Peyer's patch (tissue), 4 donors: ENCODE measurements at regions not wholly inside any gene's neighbourhood (a gene's known extent, or its start where the extent isn't known, plus 50 kb on each side); places are given as distances from the start of the nearest gene placed in this dataset.

Experiments used
- DNase-seq, 3 donors: peaks; one replicate each; pipeline ENCODE4 v3.0.0-alpha.2; 2017 to 2019
- H3K27ac ChIP-seq, 4 donors: fragments of 200-600 bp; sonication (generic); one replicate each; pipeline ENCODE4 v1.5.1; 2016 to 2019
- H3K27me3 ChIP-seq, 2 donors: fragments of 200-600 bp; sonication (generic); one replicate each; pipeline ENCODE4 v1.5.1; 2019
- H3K36me3 ChIP-seq, 3 donors: fragments of 200-600 bp; sonication (generic); one replicate each; pipeline ENCODE4 v1.5.1; 2016 to 2019
- H3K4me1 ChIP-seq, 4 donors: fragments of 200-600 bp; sonication (generic); one replicate each; pipeline ENCODE4 v1.5.1; 2016 to 2019
- H3K4me3 ChIP-seq, 4 donors: fragments of 200-600 bp; sonication (generic); 1 replicate in 3 of 4; 2 replicates in 1 of 4; pipeline ENCODE4 v1.5.1; 2016 to 2019; ENCODE audit warnings: mild to moderate bottlenecking in 1 of 4
- H3K9me3 ChIP-seq, 4 donors: fragments of 200-600 bp; sonication (generic); one replicate each; pipeline ENCODE4 v1.5.1; 2016 to 2019; ENCODE audit warnings: mild to moderate bottlenecking in 1 of 4
- POLR2A ChIP-seq, 2 donors: fragments of 450-650 bp; IDR thresholded peaks; one replicate each; pipeline ENCODE4 v1.5.1; 2017; ENCODE audit warnings: antibody characterized with exemption in 2 of 2, mild to moderate bottlenecking in 2 of 2, moderate library complexity in 2 of 2
- TF ChIP-seq, protein P1 (sequence below), 6 experiments: fragments of 450-650 bp in 4 of 6; fragments of 200-600 bp in 2 of 6; sonication (generic) in 1 of 6; IDR thresholded peaks; one replicate each; pipeline ENCODE4 v1.5.1; 2017 to 2019; ENCODE audit warnings: antibody characterized with exemption in 6 of 6, mild to moderate bottlenecking in 3 of 6, moderate library complexity in 1 of 6

DNA sequence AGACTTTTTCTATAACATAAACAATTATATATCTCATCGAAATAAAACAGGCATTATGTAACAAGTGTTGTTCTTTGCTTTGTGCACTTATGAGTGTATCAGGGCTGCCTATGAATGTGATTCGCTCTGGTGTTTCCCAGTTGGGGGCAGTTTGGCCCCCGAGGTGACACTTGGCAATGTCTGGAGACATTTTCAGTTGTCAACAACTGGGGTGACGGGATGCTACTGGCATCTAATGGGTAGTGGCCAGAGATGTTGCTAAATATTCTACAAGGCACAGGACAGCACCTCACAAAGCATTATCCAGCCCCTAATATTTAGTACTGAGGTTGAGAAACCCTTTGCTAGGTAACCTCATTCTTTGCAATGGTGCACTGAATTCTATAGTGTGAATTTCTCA lies 83.3 kb downstream of the PLCE1 start:
- H3K4me3 ChIP-seq: no peak overlapping the region
- peaks cover 0 to 16% (median 2%) of the 10 kb centered on the region in 4 donors for H3K4me1 ChIP-seq
- no peaks in the 10 kb centered on the region for H3K36me3 ChIP-seq
- TF ChIP-seq POLR2A (IDR thresholded peaks at IDR 0.05): no peak
- H3K9me3 ChIP-seq: no peaks in the 10 kb centered on the region
- no peaks in the 10 kb centered on the region for H3K27me3 ChIP-seq
- no peak for DNase-seq
- no peak overlapping the region for H3K27ac ChIP-seq

DNA sequence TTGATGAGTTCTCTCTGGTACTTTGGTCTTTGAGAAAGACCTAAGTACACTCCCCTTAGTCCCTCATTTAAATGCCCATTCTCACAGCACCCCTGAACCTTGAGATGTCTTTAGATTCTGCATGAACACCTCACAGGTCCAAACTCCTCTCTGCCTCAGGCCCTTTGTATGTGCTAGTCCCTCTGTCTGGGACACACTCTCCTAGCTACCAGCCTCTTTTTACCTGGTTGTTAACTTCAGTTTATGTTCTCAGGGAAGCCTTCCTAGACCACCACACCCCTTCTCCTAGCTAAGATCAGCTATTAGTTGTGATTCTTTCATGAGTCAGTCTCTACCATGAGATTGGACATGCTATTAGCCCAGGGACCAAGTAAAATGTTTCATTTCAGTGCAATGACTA lies 86.4 kb downstream of the PLCE1 start:
- DNase-seq: no peak
- TF ChIP-seq, protein P1, sequence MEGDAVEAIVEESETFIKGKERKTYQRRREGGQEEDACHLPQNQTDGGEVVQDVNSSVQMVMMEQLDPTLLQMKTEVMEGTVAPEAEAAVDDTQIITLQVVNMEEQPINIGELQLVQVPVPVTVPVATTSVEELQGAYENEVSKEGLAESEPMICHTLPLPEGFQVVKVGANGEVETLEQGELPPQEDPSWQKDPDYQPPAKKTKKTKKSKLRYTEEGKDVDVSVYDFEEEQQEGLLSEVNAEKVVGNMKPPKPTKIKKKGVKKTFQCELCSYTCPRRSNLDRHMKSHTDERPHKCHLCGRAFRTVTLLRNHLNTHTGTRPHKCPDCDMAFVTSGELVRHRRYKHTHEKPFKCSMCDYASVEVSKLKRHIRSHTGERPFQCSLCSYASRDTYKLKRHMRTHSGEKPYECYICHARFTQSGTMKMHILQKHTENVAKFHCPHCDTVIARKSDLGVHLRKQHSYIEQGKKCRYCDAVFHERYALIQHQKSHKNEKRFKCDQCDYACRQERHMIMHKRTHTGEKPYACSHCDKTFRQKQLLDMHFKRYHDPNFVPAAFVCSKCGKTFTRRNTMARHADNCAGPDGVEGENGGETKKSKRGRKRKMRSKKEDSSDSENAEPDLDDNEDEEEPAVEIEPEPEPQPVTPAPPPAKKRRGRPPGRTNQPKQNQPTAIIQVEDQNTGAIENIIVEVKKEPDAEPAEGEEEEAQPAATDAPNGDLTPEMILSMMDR (IDR thresholded peaks at IDR 0.05): no peak
- no peak for TF ChIP-seq POLR2A (IDR thresholded peaks at IDR 0.05)
- Histone ChIP-seq H3K9me3 (no peaks in the 10 kb centered on the region), H3K4me3 (no peak overlapping the region), H3K27me3 (no peaks in the 10 kb centered on the region), H3K27ac (no peak overlapping the region), H3K4me1 (peaks cover 0 to 25% (median 2%) of the 10 kb centered on the region in 4 donors), H3K36me3 (no peaks in the 10 kb centered on the region)

DNA sequence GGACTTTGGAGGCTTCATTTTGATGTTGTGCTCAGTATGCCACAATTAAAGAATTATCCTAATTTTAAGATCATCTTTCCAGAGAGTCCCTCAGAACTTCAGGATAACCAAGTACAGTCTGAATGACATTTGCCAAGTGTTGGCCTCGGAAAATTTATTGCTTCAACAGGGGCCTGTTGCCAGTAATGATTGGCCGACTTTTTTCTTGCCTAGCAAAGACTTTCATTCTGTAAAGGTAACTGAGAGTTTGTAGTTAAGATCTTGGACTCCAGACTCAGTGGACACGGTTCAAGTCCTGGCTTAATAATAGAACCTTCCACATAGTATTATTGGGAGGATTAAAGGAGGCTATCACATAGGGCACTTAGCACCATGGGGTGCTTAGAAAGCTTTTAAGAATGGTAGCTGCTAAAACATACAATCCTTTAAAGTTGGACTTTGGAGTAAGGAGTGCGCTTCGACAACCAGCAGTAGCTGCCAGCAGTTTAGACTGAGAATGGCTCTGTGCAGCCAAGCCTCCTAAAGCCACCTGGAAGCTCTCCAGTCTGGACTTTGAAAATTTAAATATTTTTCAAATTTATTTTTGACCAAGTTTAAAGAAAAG lies 90.0 kb downstream of the PLCE1 start:
- no peak for DNase-seq
- no peaks in the 10 kb centered on the region for H3K27me3 ChIP-seq
- TF ChIP-seq, protein P1 (IDR thresholded peaks at IDR 0.05): no peak
- no peak for TF ChIP-seq POLR2A (IDR thresholded peaks at IDR 0.05)
- no peak overlapping the region for H3K27ac ChIP-seq
- no peaks in the 10 kb centered on the region for H3K36me3 ChIP-seq
- no peaks in the 10 kb centered on the region for H3K9me3 ChIP-seq
- peaks cover 0 to 9% (median 0%) of the 10 kb centered on the region in 4 donors for H3K4me1 ChIP-seq
- no peak overlapping the region for H3K4me3 ChIP-seq

DNA sequence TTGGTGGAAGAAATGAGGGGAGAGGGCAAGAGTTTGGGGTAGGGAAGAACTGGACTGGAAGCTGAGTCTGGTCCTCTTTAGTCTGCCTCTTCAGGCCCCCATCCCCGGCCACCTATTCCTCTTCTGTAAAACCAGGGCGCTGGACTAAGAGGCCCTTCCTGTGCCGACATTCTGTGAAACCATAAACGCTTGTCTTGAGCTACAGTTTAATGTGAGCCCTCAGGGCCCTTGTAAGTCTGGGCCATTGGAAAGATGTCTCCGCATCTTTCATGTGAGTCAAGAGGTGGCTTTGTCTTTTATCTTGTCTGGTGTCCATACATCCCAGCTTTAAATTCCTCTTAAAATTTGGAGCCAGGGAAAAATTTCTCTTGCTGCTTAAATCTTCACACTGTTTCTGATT lies 90.6 kb downstream of the PLCE1 start:
- Histone ChIP-seq H3K27ac (no peak overlapping the region), H3K4me1 (peaks cover 0 to 9% (median 0%) of the 10 kb centered on the region in 4 donors), H3K36me3 (no peaks in the 10 kb centered on the region), H3K9me3 (no peaks in the 10 kb centered on the region), H3K4me3 (no peak overlapping the region), H3K27me3 (no peaks in the 10 kb centered on the region)
- no peak for TF ChIP-seq POLR2A (IDR thresholded peaks at IDR 0.05)
- TF ChIP-seq, protein P1 (IDR thresholded peaks at IDR 0.05): no peak
- DNase-seq: no peak

DNA sequence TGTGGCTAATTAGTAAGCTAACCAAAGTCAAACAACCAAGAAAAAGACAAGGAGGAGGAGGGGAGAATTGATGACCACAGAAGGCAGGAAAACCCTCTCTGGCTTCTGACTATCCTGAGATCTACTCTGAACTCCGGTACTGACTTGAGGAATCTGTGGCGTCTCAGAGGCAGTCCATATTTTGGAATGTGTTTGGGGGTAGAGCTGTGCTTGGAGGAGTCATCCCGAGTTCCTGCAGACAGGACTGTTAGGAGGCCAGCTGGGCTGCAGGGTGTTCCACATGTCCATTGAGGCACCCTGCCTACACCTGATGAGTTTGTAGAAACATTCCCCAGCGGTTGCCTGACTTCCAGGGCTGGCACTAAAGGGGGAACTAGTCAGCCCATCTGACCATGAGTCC lies 91.6 kb downstream of the PLCE1 start:
- Histone ChIP-seq H3K36me3 (no peaks in the 10 kb centered on the region), H3K4me1 (peaks cover 0 to 9% (median 0%) of the 10 kb centered on the region in 4 donors), H3K9me3 (no peaks in the 10 kb centered on the region), H3K27me3 (no peaks in the 10 kb centered on the region), H3K27ac (no peak overlapping the region), H3K4me3 (no peak overlapping the region)
- TF ChIP-seq POLR2A (IDR thresholded peaks at IDR 0.05): no peak
- TF ChIP-seq, protein P1 (IDR thresholded peaks at IDR 0.05): no peak
- DNase-seq: no peak

DNA sequence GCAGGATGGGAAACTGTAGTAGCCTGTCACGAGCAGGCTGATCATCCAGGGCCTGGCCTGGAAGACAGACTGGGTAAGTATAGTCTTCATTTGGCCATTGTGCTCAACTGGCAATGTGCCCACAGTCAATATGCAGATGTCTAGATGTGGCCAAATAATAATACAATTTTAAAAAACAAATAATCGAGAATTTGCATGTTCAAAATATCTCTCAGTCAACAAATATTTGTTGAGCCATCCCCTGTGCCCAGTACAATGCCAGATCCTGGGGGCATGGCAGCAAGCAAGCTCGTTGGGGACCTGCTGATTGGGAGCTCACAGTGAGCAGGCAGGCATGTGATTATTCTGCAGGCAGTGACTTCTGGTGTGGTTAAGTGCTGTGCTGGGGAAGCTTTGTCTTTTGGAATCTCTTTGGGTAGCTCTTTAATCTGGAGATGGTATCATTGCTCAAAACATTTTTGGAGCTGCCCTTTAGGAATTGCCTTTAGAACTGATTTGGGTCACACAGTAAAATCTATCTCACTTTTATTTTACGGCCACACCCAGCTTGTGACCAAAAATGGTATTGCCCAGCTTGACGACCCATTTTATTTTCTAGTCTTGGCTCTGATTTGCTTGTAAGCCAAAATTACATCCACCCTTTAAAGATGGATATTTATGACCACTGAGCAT lies 92.2 kb downstream of the PLCE1 start:
- TF ChIP-seq, protein P1 (IDR thresholded peaks at IDR 0.05): no peak
- TF ChIP-seq POLR2A (IDR thresholded peaks at IDR 0.05): no peak
- H3K4me3 ChIP-seq: no peak overlapping the region
- DNase-seq: no peak
- H3K27ac ChIP-seq: no peak overlapping the region
- no peaks in the 10 kb centered on the region for H3K9me3 ChIP-seq
- no peaks in the 10 kb centered on the region for H3K36me3 ChIP-seq
- peaks cover 0 to 9% (median 0%) of the 10 kb centered on the region in 4 donors for H3K4me1 ChIP-seq
- H3K27me3 ChIP-seq: no peaks in the 10 kb centered on the region
